Astrocyte of the spinal cord (primary cell): ENCODE measurements at regions not wholly inside any gene's neighbourhood (a gene's known extent, or its start where the extent isn't known, plus 50 kb on each side); places are given as distances from the start of the nearest gene placed in this dataset.

Source experiments
- DNase-seq: peaks from one replicate; pipeline ENCODE4 v3.0.0; 2011; ENCODE audit warnings: low read depth, low spot score
- H3K4me3 ChIP-seq: 2 replicates; pipeline ENCODE4 v1.5.1; 2011; ENCODE audit warnings: low read depth, mild to moderate bottlenecking, low read length, moderate library complexity
- CTCF ChIP-seq: IDR thresholded peaks from 2 replicates; pipeline ENCODE4 v1.5.1; 2012; ENCODE audit warnings: low read depth, mild to moderate bottlenecking, low read length, inconsistent platforms
- in situ Hi-C: cut with HindIII; loops from 2 replicates; pipeline ENCODE4 v1.10.0; 2017; ENCODE audit warnings: low sequenced_read_pairs

DNA sequence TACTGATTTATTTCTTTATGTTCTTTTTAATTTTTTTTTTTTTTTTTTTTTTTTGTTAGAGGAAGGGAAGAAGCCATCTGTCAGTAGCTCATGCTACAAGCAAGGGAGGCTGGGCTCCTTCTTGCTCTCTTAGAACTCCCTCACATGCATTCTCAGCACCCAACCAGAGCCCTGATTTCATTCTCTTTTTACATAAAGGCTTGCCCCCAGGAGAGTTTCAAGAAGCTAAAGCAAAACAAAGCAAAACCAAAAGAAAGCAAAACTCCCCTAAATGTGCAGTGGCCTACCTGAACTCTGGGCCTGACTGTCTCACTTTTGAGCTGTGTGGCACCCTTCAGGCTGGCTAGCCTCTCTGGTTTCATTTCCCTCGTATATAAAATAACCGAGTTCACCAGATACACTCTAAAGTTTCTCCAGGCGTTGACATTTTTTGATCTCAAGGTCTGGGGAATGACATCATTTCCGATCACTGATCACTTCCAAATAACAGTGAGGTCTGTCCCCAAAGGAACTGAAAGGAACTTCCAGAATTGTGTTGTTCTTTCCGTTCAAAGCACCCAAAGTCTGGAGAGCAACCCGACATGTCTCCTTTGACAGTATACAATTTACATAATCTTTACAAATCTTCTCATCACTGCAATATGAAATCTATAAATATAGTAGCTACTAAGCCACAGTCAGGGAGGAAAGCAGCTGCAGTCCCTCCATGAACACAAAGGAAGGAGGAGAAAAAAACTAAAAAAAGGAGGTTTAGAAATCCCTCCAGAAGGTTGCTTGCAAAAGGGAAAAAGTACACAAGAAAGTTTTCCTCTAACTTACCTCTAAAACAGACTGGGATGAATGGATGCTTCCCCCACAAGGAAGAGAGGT, 145.6 kb upstream of the NCK2 start:
- no peak for DNase-seq
- in situ Hi-C loops, result no loop called here
- no peak overlapping the region for H3K4me3 ChIP-seq
- no peak for TF ChIP-seq CTCF

DNA sequence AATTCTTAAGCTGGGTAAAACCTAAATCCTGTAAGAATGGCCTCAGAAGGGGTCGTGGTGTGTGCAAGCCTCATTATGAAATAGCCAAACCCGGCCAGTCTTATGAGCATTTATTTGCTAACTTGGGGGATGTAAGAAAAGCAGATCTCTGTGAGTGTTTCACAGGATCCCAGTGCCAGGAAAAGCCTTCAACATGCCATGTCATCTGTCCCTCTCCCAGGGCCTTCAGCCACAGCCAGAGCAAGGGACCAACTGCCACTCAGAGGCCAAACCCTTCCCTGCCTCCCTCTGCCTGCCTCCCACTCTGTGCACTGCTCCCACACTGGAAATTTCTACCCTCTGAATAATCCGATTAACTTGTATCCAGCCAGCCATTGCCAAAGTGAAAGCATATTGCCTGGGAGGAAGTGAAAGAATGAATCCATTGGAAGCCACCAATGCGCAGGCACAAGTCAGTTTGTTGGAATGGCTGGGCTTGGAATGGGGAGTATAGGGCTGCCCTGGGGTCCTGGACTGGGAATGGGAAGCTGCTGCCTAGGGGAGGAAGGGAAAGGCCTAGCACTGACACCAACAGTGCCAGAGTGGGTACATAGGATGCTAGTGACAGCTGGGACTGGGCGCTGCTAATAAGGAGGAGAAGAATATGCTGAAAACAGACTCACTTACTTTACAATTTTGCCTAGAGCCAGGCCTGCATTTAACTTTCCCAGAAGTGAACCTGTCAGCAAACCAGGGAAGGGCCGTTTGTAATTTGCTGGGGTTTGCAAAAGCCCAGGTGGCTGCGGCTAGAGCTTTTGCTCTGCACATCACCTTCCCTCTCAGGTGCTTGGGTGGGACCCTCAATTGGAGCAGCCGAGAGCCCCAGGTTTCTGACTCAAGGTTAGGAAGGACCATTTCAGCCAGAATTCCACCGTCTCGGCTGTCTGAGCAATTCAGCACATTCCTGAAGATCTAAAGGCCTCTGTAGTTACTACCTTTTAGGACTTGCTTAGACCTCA, 146.6 kb upstream of the NCK2 start:
- in situ Hi-C loops, result no loop called here
- H3K4me3 ChIP-seq, result no peak overlapping the region
- no peak for DNase-seq
- no peak for TF ChIP-seq CTCF

GRCh38 chr2:105597011-105597805, 147.5 kb upstream of the NCK2 start:
- in situ Hi-C loops, result no loop called here
- no peak overlapping the region for H3K4me3 ChIP-seq
- no peak for TF ChIP-seq CTCF
- no peak for DNase-seq

- no peak for DNase-seq
- in situ Hi-C loops, result no loop called here
- no peak for TF ChIP-seq CTCF
- H3K4me3 ChIP-seq, result no peak overlapping the region
Observed at GRCh38 chr2:105596411-105596921, 148.2 kb upstream of the NCK2 start.

DNA sequence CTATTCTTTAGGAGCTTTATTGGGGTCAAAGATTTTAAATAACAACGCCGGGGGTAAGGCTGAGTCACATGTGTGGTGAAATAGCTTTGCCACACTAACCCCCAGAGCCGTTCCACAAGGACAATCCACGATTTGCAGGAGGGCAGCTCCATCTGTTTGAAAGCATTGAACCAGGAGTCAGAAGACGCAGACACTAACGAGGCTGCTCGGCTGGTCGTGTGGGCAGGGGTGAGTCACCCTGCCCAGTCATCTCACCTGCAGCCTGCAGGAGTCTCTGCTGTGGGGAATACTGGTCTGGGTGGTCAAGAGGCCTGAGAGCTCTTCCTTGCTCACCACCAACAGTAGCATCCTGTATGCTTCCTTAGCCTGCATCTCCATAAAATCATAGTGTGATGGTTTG, 149.2 kb upstream of the NCK2 start:
- no peak for DNase-seq
- TF ChIP-seq CTCF, result no peak
- in situ Hi-C loops, result no loop called here
- H3K4me3 ChIP-seq, result no peak overlapping the region
